Activated T-helper 2 cell treated with anti-CD3 and anti-CD28 coated beads, Interferon-gamma antibody, Interleukin-2, Interleukin-4, amounts not matched to agents 10 μg/mL and 5 μg/mL and 100 μg/mL, durations not matched to agents 14 hours and 24 hours and 36 hours (primary cell): ENCODE measurements at regions not wholly inside any gene's neighbourhood (a gene's known extent, or its start where the extent isn't known, plus 50 kb on each side); places are given as distances from the start of the nearest gene placed in this dataset.

Experiments
- DNase-seq: peaks from one replicate; pipeline ENCODE4 v3.0.0; 2021; ENCODE audit warnings: low spot score
- H3K27ac Mint-ChIP-seq: one replicate; pipeline ENCODE4 v1.8.0; 2021; ENCODE audit warnings: mixed read lengths
- H3K27me3 Mint-ChIP-seq: one replicate; pipeline ENCODE4 v1.8.0; 2021; ENCODE audit warnings: low read depth, mixed read lengths
- H3K36me3 Mint-ChIP-seq: one replicate; pipeline ENCODE4 v1.8.0; 2021; ENCODE audit warnings: low read depth, mixed read lengths
- H3K4me1 Mint-ChIP-seq: one replicate; pipeline ENCODE4 v1.8.0; 2021; ENCODE audit warnings: low read depth, mixed read lengths
- H3K4me3 Mint-ChIP-seq: one replicate; pipeline ENCODE4 v1.8.0; 2021; ENCODE audit warnings: low read depth, mild to moderate bottlenecking, moderate library complexity, mixed read lengths
- H3K9me3 Mint-ChIP-seq: one replicate; pipeline ENCODE4 v1.8.0; 2021; ENCODE audit warnings: mixed read lengths
- intact Hi-C: fragments of 100-400 bp; cut with micrococcal nuclease; formaldehyde crosslinking; loops from one replicate; pipeline ENCODE4 v1.15.1; 2023

GRCh38 chr2:188645986-188646385, 328.2 kb upstream of the COL3A1 start:
- no peak overlapping the region for H3K27ac Mint-ChIP-seq
- DNase-seq, result no peak
- intact Hi-C loops, result no loop called here
- H3K4me3 Mint-ChIP-seq, result no peak overlapping the region
- no peaks in the 10 kb centered on the region for H3K4me1 Mint-ChIP-seq
- H3K27me3 Mint-ChIP-seq, result no peaks in the 10 kb centered on the region
- H3K9me3 Mint-ChIP-seq, result no peaks in the 10 kb centered on the region
- H3K36me3 Mint-ChIP-seq, result no peaks in the 10 kb centered on the region

GRCh38 chr2:188647430-188648070, 326.6 kb upstream of the COL3A1 start:
- Mint-ChIP-seq H3K27me3 (no peaks in the 10 kb centered on the region), H3K4me3 (no peak overlapping the region), H3K36me3 (no peaks in the 10 kb centered on the region), H3K27ac (no peak overlapping the region), H3K4me1 (no peaks in the 10 kb centered on the region), H3K9me3 (no peaks in the 10 kb centered on the region)
- no peak for DNase-seq
- intact Hi-C loops, result no loop called here

- Mint-ChIP-seq H3K9me3 (no peaks in the 10 kb centered on the region), H3K4me1 (no peaks in the 10 kb centered on the region)
Observed at GRCh38 chr2:188659656-188660406, 314.3 kb upstream of the COL3A1 start.

GRCh38 chr2:188663301-188663700, 310.9 kb upstream of the COL3A1 start:
- Mint-ChIP-seq H3K9me3 (no peaks in the 10 kb centered on the region), H3K36me3 (no peaks in the 10 kb centered on the region), H3K27ac (no peak overlapping the region), H3K4me1 (no peaks in the 10 kb centered on the region), H3K4me3 (no peak overlapping the region), H3K27me3 (no peaks in the 10 kb centered on the region)
- no peak for DNase-seq
- intact Hi-C loops, result no loop called here

More at GRCh38 chr2:188659656-188660406, 314.3 kb upstream of the COL3A1 start:
- Mint-ChIP-seq H3K27me3 (no peaks in the 10 kb centered on the region), H3K4me3 (no peak overlapping the region), H3K27ac (no peak overlapping the region), H3K36me3 (no peaks in the 10 kb centered on the region)
- DNase-seq, result no peak
- intact Hi-C loops, result no loop called here

- Mint-ChIP-seq H3K4me1 (no peaks in the 10 kb centered on the region), H3K9me3 (no peaks in the 10 kb centered on the region), H3K27ac (no peak overlapping the region), H3K4me3 (no peak overlapping the region), H3K36me3 (no peaks in the 10 kb centered on the region), H3K27me3 (no peaks in the 10 kb centered on the region)
- DNase-seq, result no peak
- intact Hi-C loops, result no loop called here
Observed at GRCh38 chr2:188664416-188664815, 309.8 kb upstream of the COL3A1 start.

- intact Hi-C loops, result no loop called here
- Mint-ChIP-seq H3K27me3 (no peaks in the 10 kb centered on the region), H3K4me1 (no peaks in the 10 kb centered on the region), H3K36me3 (no peaks in the 10 kb centered on the region), H3K4me3 (no peak overlapping the region), H3K9me3 (no peaks in the 10 kb centered on the region), H3K27ac (no peak overlapping the region)
- DNase-seq, result no peak
Observed at GRCh38 chr2:188664951-188665595, 309.1 kb upstream of the COL3A1 start.

- Mint-ChIP-seq H3K27me3 (no peaks in the 10 kb centered on the region), H3K27ac (no peak overlapping the region), H3K36me3 (no peaks in the 10 kb centered on the region), H3K4me1 (no peaks in the 10 kb centered on the region), H3K9me3 (no peaks in the 10 kb centered on the region), H3K4me3 (no peak overlapping the region)
- no peak for DNase-seq
- intact Hi-C loops, result no loop called here
Observed at GRCh38 chr2:188665727-188666304, 308.4 kb upstream of the COL3A1 start.

GRCh38 chr2:188666503-188666902, 307.7 kb upstream of the COL3A1 start:
- H3K4me1 Mint-ChIP-seq, result no peaks in the 10 kb centered on the region
- intact Hi-C loops, result no loop called here
- H3K27ac Mint-ChIP-seq, result no peak overlapping the region
- no peak overlapping the region for H3K4me3 Mint-ChIP-seq
- no peaks in the 10 kb centered on the region for H3K27me3 Mint-ChIP-seq
- no peak for DNase-seq
- H3K36me3 Mint-ChIP-seq, result no peaks in the 10 kb centered on the region
- H3K9me3 Mint-ChIP-seq, result no peaks in the 10 kb centered on the region

GRCh38 chr2:188668017-188668680, 306.0 kb upstream of the COL3A1 start:
- Mint-ChIP-seq H3K36me3 (no peaks in the 10 kb centered on the region), H3K9me3 (no peaks in the 10 kb centered on the region), H3K27ac (no peak overlapping the region), H3K4me3 (no peak overlapping the region), H3K27me3 (no peaks in the 10 kb centered on the region), H3K4me1 (no peaks in the 10 kb centered on the region)
- intact Hi-C loops, result no loop called here
- no peak for DNase-seq

- Mint-ChIP-seq H3K4me1 (no peaks in the 10 kb centered on the region), H3K9me3 (no peaks in the 10 kb centered on the region), H3K27ac (no peak overlapping the region), H3K4me3 (no peak overlapping the region), H3K27me3 (no peaks in the 10 kb centered on the region), H3K36me3 (no peaks in the 10 kb centered on the region)
- intact Hi-C loops, result no loop called here
- DNase-seq, result no peak
Observed at GRCh38 chr2:188675391-188676009, 298.7 kb upstream of the COL3A1 start.

GRCh38 chr2:188676010-188676400, 298.2 kb upstream of the COL3A1 start:
- Mint-ChIP-seq H3K36me3 (no peaks in the 10 kb centered on the region), H3K27ac (no peak overlapping the region), H3K4me3 (no peak overlapping the region), H3K27me3 (no peaks in the 10 kb centered on the region), H3K9me3 (no peaks in the 10 kb centered on the region), H3K4me1 (no peaks in the 10 kb centered on the region)
- DNase-seq, result no peak
- intact Hi-C loops, result no loop called here

GRCh38 chr2:188677142-188677541, 297.0 kb upstream of the COL3A1 start:
- no peak overlapping the region for H3K4me3 Mint-ChIP-seq
- no peak for DNase-seq
- H3K27ac Mint-ChIP-seq, result no peak overlapping the region
- no peaks in the 10 kb centered on the region for H3K4me1 Mint-ChIP-seq
- H3K36me3 Mint-ChIP-seq, result no peaks in the 10 kb centered on the region
- H3K9me3 Mint-ChIP-seq, result no peaks in the 10 kb centered on the region
- no peaks in the 10 kb centered on the region for H3K27me3 Mint-ChIP-seq
- intact Hi-C loops, result no loop called here
